IPS DF 6.9 (cell line): ENCODE measurements at regions not wholly inside any gene's neighbourhood (a gene's known extent, or its start where the extent isn't known, plus 50 kb on each side); places are given as distances from the start of the nearest gene placed in this dataset.
"Not testable (repeated sequence)": the region's sequence is repeated elsewhere in the genome, so short reads cannot be mapped to it uniquely, and the experiment has no call there.

ENCODE experiments used
- DNase-seq: peaks from one replicate; pipeline ENCODE4 v3.0.0-alpha.2; 2013; ENCODE audit warnings: low read depth, low spot score
- H3K27ac ChIP-seq: one replicate; pipeline ENCODE4 v1.5.1; 2013; ENCODE audit warnings: low read length, control low read depth
- H3K27me3 ChIP-seq: 2 replicates; pipeline ENCODE4 v1.6.1; 2013; ENCODE audit warnings: mild to moderate bottlenecking, low read length; ENCODE audit not compliant: control insufficient read depth, insufficient read depth
- H3K36me3 ChIP-seq: 2 replicates; pipeline ENCODE4 v1.6.1; 2013; ENCODE audit warnings: low read length; ENCODE audit not compliant: control insufficient read depth, insufficient read depth
- H3K4me1 ChIP-seq: 2 replicates; pipeline ENCODE4 v1.6.1; 2013; ENCODE audit warnings: low read length; ENCODE audit not compliant: control insufficient read depth, insufficient read depth
- H3K4me3 ChIP-seq: 2 replicates; pipeline ENCODE4 v1.5.1; 2013; ENCODE audit warnings: mild to moderate bottlenecking, low read length
- H3K9me3 ChIP-seq: 2 replicates; pipeline ENCODE4 v1.6.1; 2013; ENCODE audit warnings: low read length, inconsistent platforms; ENCODE audit not compliant: control insufficient read depth, insufficient read depth
- WGBS: extraction: QIAGEN DNeasy Blood & Tissue Kit; methylation state at CpG from one replicate; pipeline ENCODE4 v1.1.7; 2013; ENCODE audit warnings: mixed read lengths, missing lambda C conversion rate; ENCODE audit not compliant: insufficient read length, insufficient coverage; 5-methylcytosine and 5-hydroxymethylcytosine counted together

DNA sequence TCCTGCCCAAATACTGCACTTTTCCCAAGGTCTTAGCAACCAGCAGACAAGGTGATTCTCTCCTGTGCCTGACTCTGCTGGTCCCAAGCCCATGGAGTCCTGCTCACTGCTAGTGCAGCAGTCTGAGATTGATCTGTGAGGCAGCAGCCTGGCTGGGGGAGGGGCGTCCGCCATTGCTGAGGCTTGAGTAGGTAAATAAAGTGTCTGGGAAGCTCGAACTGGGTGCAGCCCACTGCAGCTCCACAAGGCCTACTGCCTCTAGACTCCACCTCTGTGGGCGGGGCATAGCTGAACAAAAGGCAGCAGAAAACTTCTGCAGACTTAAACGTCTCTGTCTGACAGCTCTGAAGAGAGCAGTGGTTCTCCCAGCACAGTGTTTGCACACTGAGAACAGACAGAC, 258.7 kb downstream of the ABCC12 start:
- not testable (repeated sequence) for H3K36me3 ChIP-seq

DNA sequence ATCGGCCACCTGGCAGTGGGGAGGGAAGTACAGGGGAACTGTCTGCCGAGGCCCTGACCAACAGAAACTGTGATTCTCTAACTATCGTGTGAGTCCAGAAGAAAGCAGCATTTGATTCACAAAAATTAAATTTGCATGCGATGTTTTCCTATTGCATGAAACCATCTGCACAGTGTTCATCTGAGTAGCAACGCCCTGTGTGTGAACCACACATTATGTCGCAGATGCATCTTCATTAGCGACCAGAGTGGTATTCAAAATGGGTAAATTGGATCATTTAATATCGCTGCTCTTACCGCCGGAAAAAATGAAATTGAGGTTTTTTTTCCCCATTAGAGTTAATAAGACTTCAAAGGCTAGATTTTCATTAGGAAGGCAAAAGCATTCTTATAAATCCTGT, 260.6 kb downstream of the ABCC12 start:
- no peaks in the 10 kb centered on the region for H3K36me3 ChIP-seq
- H3K4me3 ChIP-seq: no peak overlapping the region
- H3K4me1 ChIP-seq: no peaks in the 10 kb centered on the region
- WGBS: no CpG with 5 or more reads among the region's 10 CpGs
- no peak overlapping the region for H3K27ac ChIP-seq
- H3K9me3 ChIP-seq: no peaks in the 10 kb centered on the region
- DNase-seq: no peak
- no peaks in the 10 kb centered on the region for H3K27me3 ChIP-seq

More for the DNA sequence above, 258.7 kb downstream of the ABCC12 start:
- WGBS: no CpG with 5 or more reads among the region's 5 CpGs
- H3K4me1 ChIP-seq, H3K4me3 ChIP-seq, H3K27me3 ChIP-seq, H3K9me3 ChIP-seq, DNase-seq, H3K27ac ChIP-seq: not testable (repeated sequence)

DNA sequence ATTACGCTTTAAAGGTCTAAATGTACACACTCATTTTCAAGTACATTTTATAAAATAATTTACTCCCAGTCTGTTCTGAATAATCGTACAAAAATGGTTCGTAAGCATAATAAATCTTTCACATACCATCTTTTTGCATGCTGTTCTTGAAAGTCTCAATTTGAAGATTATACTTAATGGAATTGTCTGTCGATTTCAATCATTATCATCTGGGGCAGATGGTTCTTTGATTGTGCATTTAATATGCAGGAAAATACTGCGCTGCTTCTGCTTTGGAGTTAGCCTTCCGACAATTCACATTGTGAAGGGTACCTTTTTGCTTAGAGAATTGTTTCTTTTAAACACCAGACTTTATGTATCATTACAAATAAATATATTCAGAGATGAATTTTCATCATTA, 262.8 kb downstream of the ABCC12 start:
- no peak overlapping the region for H3K4me3 ChIP-seq
- DNase-seq: no peak
- no CpG with 5 or more reads among the region's 6 CpGs for WGBS

DNA sequence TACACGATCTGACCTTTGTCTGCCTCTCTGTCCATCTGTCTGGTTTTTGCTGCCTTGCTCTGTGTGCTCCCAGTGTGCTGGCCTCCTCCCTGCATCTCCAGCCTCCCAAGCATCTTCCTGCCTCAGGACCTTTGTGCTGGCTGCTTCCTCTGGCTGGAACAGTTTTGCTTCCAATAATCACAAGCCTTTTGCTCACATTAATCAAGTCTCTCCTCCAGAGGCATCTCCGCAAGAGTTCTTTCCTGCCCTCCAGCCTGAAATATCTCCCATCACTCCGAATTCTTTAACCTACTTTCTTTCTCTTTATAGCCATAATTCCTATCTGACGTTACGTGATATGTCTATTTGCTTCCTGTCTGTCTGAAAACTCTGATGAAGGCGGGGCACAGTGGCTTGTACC, 267.1 kb downstream of the ABCC12 start:
- Histone ChIP-seq H3K36me3 (no peaks in the 10 kb centered on the region), H3K4me1 (peaks cover 7% of the 10 kb centered on the region), H3K27me3 (no peaks in the 10 kb centered on the region), H3K27ac (no peak overlapping the region), H3K4me3 (no peak overlapping the region), H3K9me3 (no peaks in the 10 kb centered on the region)
- WGBS: 100% methylated on average over 3 of the region's 6 CpGs
- DNase-seq: no peak

More for the DNA sequence above, 262.8 kb downstream of the ABCC12 start:
- Histone ChIP-seq H3K9me3 (no peaks in the 10 kb centered on the region), H3K27me3 (no peaks in the 10 kb centered on the region), H3K36me3 (no peaks in the 10 kb centered on the region), H3K27ac (no peak overlapping the region), H3K4me1 (no peaks in the 10 kb centered on the region)

DNA sequence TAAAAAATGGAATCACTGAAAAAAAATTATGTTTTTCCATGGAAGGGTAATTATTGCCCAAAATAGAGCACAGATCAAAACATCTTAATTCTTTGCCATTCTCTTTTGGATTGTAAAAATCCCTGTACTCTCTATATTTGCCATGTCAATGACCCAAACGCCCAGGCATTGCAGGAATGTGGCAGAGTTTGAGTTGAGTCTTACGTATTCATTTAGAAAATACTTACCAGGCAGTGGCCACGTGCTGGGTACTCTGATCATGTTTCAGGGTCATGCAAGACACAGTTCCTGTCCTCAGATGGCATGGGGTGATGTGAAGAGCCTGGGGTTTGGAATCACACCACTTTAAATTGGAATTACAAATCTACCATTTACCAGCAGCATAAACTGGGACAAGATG, 267.7 kb downstream of the ABCC12 start:
- no peak overlapping the region for H3K4me3 ChIP-seq
- H3K36me3 ChIP-seq: no peaks in the 10 kb centered on the region
- H3K27me3 ChIP-seq: no peaks in the 10 kb centered on the region
- DNase-seq: no peak
- peaks cover 7% of the 10 kb centered on the region for H3K4me1 ChIP-seq
- no peaks in the 10 kb centered on the region for H3K9me3 ChIP-seq
- H3K27ac ChIP-seq: no peak overlapping the region
- no CpG with 5 or more reads among the region's 3 CpGs for WGBS

DNA sequence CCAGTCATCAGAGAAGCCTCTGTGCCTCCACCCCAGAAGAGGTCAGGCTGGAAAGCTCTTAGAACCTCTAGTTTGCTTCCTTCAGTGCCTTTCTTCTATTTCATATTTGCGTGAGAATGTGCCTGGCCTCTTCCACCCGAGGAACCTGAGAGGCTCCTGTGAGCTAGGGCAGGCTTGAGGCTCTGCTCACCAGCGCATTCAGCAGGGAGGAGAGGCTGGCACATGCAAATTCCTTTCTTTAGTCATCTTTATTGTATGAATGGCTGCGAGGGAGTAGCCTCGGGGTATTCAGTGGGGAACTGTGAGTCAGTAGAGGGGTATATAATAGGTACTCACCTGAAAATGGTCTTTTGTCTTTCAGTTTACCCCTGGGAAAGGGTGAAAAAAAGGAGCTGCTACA, 268.3 kb downstream of the ABCC12 start:
- Histone ChIP-seq H3K27ac (no peak overlapping the region), H3K9me3 (no peaks in the 10 kb centered on the region), H3K36me3 (no peaks in the 10 kb centered on the region), H3K4me3 (no peak overlapping the region), H3K27me3 (no peaks in the 10 kb centered on the region), H3K4me1 (peaks cover 7% of the 10 kb centered on the region)
- no CpG with 5 or more reads among the region's 5 CpGs for WGBS
- no peak for DNase-seq

DNA sequence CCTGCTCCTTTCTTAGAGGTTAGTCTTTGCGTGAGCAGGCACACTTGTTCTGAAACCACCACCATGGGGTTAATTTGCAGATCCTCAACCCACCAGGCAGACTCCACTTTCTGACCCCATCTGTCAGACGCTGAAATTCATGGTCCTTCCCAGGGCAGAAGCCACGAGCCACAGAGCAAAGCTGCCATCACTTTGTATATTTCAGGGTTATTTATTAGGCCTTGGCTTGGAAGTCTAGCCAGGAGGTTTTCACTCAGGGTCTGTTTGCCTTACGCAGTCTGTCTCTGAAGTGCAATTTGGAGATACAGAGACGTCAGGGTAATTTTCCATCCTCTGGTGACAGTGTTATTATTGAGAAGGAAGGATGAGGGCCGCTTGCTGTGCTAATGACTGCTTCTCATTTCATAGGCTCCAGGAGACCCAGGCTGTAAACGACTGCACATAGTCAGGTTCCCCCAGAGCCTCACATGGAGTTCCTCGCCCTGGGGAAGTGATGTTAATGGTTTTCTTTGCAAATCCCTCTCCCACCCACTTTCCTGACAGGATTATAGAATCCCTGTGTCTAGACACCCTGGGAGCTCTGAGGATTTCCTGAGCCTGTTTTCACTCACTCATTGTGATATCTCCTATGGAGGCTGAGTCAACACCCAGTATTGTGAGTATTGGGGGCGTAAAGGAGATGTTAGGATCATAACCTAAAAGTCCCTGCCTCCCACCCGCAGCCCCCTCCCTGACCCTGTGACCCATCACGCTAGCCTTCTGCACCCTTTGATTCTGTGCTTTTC, 269.0 kb downstream of the ABCC12 start:
- Histone ChIP-seq H3K27ac (no peak overlapping the region), H3K27me3 (no peaks in the 10 kb centered on the region), H3K9me3 (no peaks in the 10 kb centered on the region), H3K4me3 (no peak overlapping the region), H3K4me1 (peaks cover 7% of the 10 kb centered on the region), H3K36me3 (no peaks in the 10 kb centered on the region)
- DNase-seq: no peak
- WGBS: no CpG with 5 or more reads among the region's 11 CpGs

DNA sequence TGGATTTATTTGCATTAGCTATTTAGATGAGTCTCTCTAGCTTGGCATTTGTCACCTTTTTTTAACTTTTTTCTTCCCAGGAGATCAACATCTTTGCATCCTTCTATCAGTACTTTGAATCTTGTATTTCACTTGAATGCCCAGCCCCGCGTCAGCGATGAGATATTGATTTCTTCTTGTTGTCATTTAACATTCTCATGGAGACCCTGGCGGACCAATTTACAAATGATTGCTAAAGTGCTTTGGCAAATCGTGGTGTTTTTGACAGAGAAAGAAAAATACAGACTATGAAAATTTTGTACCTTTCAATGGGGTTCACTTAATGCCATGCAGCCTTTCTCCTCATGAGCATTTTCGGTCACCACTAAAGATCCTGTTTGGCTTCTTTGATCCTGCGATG, 269.7 kb downstream of the ABCC12 start:
- no peak for DNase-seq
- Histone ChIP-seq H3K27me3 (no peaks in the 10 kb centered on the region), H3K9me3 (no peaks in the 10 kb centered on the region), H3K36me3 (no peaks in the 10 kb centered on the region), H3K4me1 (peaks cover 7% of the 10 kb centered on the region), H3K27ac (no peak overlapping the region), H3K4me3 (no peak overlapping the region)
- WGBS: no CpG with 5 or more reads among the region's 7 CpGs

DNA sequence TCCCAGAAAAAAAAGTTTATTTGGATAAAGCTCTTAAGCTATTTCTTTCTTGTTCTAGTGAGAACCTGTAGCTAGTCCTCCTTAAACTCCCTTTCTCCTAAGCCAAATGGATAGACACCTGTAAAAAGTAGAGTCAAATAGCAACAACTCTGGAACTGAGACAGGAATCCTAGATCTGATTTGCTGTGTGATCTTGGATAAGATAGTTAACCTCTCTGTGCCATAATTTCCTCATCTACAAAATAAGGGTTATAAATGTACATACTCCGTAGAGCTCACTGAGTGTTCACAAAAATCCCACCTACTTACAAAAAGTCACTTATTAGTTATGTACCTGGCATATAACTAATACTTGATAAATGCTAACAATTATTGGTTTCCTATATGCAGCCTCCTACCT, 270.3 kb downstream of the ABCC12 start:
- Histone ChIP-seq H3K9me3 (no peaks in the 10 kb centered on the region), H3K27ac (no peak overlapping the region), H3K36me3 (no peaks in the 10 kb centered on the region), H3K4me1 (peaks cover 7% of the 10 kb centered on the region), H3K4me3 (no peak overlapping the region), H3K27me3 (no peaks in the 10 kb centered on the region)
- no CpG with 5 or more reads among the region's 1 CpG for WGBS
- no peak for DNase-seq

DNA sequence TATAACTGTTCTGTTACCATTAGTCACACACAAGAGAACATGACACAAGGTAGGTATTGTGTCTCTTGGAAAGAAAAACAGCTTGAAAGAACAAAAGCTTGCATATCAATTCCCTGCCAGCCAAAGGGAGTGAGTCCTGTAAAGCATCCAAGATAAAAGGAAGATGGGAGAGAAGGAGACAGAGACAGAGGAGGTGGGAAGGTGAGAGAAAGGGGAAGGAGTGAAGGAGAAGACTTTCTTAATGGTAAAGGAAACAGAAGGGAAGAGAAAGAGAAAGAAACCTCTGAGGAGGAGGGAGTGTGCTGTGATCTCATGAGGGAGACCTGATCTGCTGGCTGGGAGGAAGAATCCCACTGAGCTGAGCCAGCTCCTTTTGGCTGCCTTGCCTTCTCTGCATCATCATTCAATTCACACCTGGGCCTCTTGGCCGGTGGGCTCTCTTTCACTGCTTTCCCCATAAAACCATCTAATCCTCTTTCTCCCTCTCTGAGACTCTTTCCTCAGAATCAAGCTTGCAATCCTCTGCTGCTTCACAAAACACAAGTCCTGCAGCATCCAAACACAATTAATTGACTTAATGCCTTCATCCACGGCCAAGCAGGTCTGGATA, 271.6 kb downstream of the ABCC12 start:
- DNase-seq: no peak

DNA sequence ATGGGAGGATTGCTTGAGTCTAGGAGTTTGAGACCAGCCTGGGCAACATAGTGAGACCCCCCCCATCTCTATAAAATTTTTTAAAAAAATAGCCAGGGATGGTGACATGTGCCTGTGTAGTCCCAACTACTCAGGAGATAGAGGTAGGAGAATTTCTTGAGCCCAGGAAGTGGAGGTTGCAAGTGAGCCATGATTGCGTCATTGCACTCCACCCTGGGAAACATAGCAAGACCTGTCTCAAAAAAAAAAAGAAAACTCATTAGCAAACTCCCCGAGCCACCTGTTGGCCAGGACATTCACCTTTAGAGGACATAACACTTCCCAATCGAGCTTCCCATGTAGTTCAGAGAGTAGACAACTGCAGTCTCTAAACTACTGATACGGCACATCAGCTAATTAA, 274.2 kb downstream of the ABCC12 start:
- Histone ChIP-seq H3K27me3 (no peaks in the 10 kb centered on the region), H3K27ac (no peak overlapping the region), H3K9me3 (no peaks in the 10 kb centered on the region), H3K4me3 (no peak overlapping the region), H3K4me1 (no peaks in the 10 kb centered on the region), H3K36me3 (no peaks in the 10 kb centered on the region)
- no CpG with 5 or more reads among the region's 4 CpGs for WGBS
- DNase-seq: no peak

More for the DNA sequence above, 271.6 kb downstream of the ABCC12 start:
- Histone ChIP-seq H3K27me3 (no peaks in the 10 kb centered on the region), H3K27ac (no peak overlapping the region), H3K36me3 (no peaks in the 10 kb centered on the region), H3K4me3 (no peak overlapping the region), H3K9me3 (no peaks in the 10 kb centered on the region), H3K4me1 (peaks cover 7% of the 10 kb centered on the region)
- WGBS: no CpG with 5 or more reads among the region's 2 CpGs
